CD4-positive, alpha-beta T cell treated with Interleukin-12 subunit alpha and Interleukin-12 subunit beta, for 1 hour (primary cell): ENCODE measurements at regions not wholly inside any gene's neighbourhood (a gene's known extent, or its start where the extent isn't known, plus 50 kb on each side); places are given as distances from the start of the nearest gene placed in this dataset.
A peak's percentile ranks its signal among the peaks of the same experiment; 100 is the strongest.

ENCODE experiments used
- DNase-seq: peaks from one replicate; pipeline ENCODE4 v3.0.0-alpha.2; 2020

DNA sequence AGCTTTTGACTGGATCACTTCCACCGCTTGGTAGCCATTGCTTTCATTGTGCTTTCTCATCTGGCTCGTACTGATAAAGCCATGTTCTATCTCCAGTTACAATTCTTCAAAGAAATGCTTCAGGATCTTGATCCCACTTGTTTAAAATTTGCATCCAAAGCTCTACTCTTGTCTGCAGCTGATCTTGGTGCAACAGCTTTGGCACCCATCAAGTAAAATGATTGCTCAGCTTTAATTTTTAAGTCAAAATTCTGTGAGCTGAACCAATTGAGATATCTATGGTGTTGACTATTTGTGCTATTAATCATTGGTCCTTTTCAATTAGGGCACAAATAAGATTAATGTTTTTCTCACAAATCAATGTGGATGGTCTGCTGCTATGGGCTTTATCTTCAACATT is 54.8 kb upstream of the DUSP10 start:
- no peak for DNase-seq

GRCh38 chr1:221795380-221795779 is 53.5 kb upstream of the DUSP10 start:
- no peak for DNase-seq

DNA sequence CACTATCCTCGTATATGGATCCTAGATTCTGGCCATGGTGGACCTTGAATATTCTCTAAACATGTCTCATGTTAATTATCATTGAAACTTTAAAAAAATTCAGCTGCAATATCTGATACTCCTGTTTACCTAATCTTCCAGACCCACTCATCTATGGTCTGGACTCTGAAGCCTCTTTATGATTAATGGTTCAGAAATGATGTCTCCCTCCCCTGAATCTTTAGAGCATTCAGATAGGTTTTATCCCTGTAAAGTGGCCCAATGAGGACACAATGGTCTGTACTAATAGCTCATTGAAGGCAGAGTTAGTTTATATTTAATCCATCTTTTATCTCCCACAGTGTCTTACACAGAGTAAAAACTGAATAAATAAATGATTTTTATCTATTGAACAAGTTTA is 53.0 kb upstream of the DUSP10 start:
- no peak for DNase-seq

DNA sequence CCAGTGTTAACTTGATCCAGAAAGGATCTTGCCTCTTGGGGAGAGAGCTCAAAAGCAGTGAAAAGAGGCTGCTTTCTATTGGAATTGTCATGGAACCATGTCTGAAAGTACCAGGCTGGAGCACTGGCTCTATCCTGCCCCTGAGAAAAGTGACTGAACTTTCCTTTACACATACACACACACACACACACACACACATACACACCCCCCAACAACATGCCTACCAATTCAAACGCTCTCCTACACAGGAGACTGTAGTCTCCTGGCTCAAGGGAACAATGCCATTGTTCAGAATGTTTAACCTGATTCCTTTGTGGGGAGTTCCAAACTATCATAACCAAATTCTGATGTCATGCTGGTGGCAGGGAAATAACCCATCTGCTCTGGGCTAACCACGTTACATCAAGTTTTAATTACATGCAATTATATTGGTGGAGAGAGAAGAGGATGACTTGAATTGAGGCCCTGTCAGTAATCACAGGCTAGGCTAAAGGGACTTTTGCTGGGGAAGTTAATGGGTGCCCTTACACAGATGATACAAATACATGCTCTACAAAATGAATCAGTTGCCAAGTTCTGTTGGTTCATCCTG is 52.3 kb upstream of the DUSP10 start:
- DNase-seq = peak; percentile 44

DNA sequence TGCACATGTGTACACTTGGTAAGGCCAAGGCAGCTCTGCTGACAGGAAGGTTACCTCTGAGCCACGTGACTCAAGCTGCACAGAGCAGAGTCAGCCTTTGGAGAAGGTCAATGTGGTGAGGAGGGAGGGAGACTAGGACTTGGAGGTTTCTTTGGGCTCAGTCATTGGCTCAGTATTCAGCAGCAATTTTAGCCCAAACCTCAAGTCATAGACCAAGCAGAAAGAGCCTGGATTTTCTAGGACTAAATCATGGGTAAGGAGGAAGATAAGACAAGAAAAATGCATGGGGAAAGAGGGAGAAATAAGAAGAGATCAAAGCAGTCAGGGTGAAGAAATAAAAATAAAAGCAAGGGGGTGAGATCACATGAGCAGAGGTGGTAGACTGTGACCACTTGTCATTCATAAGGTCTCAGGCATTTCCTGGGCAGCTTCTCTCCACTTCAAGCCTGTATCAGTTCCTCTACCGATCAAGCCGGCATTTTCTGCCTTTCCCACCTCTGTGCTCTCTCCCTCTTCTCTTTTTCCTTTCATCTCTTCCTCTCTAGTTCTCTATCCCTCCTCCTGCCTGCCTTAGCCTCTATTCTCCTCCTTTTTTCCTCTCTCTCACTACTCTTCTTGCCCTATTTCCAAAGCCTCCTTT is 51.7 kb upstream of the DUSP10 start:
- peak; percentile 31 for DNase-seq

GRCh38 chr1:221791846-221792245 is 50.0 kb upstream of the DUSP10 start:
- no peak for DNase-seq
